ENCODE measurements at regions not wholly inside any gene's neighbourhood (a gene's known extent, or its start where the extent isn't known, plus 50 kb on each side); places are given as distances from the start of the nearest gene placed in this dataset.
"Not testable (repeated sequence)": the region's sequence is repeated elsewhere in the genome, so short reads cannot be mapped to it uniquely, and the experiment has no call there.

DNA sequence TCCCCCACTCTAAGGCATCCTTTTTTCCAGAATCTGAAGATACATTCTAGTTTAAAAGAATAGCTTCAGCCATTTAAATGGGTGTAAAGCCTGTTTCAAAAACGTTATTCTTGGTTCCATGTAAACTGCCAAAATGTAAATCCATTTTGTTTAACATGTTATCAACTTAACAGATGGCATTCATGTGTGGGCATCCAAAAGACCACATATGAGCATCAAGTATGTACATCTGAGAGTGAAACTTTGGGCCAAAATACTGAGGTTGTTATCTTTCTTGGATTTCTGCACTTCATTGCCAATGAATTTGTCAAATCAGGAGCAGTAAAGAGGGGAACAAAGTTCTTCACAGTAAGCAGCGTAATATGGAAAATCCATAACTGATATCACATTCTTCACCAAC is 395.4 kb downstream of the ZNF804A start:
- no peak for DNase-seq

DNA sequence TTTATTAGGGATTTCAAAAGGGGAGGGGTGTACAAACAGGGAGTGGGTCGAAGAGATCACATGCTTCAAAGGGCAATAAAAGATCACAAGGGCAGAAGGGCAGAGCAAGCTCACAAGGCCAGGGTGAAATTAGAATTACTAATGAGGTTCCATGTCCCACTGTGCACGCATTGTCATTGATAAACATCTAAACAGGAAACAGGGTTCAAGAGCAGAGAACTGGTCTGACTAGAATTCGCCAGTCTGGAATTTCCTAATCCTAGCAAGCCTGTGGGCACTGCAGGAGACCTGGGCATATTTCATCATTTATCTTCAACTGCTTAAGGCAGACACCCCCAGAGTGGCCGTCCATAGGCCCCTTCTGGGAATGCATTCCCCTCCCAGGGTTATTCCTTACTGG is 408.2 kb downstream of the ZNF804A start:
- no peak for DNase-seq

DNA sequence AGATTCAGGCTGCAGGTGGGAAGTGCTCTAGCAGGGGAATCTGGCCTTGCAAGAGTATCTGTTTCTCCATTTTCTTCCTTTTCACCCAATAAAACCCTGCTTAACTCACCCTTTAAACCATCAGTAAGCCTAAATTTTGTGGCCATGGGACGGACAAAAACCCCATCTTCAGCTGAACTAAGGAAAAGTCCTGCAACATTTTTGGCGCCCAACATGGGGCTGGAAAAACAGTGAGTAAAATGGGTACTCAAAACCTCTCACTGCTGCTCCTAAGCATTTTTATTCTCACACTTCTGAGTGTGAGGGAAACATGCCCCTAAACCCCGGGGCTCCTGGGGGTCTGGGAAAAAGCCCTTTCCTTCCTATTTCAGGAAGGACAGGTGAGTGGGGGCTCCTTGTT is 414.3 kb downstream of the ZNF804A start:
- DNase-seq, result peak in 1 of 3 experiments; percentile 1

DNA sequence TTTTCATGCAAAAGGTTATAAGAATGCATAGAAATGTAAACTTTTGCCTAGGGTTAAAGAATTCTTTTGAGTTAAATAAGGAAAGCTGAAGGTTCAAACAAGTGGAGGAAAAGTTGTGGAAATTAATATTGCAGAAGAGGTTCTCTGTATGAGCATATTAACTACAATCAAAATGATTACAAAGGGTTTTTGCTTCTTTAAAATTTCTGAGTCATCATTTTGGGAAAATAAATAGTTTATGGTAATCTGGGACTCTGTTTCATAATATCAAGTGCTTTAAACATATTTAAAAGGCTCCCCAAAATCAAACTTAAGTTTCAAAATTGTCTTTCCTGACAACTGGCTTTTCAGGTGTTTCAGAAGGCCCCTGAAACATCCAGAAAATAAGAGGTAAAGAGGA is 415.7 kb downstream of the ZNF804A start:
- DNase-seq, result no peak

DNA sequence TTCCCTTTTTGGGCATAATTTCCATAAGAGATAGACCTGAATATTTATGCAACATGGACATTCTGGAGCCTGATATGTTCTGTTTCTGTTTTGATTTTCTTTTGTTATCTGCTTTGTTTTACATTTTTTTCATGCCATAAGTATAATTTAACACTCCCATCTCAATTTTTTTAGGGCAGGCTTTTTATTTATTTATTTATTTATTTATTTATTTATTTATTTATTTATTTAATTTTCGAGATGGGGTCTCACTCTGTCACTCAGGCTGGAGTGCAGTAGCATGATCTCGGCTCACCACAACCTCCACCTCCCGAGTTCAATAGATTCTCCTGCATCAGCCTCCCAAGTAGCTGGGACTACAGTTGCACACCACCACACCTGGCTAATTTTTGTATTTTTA is 427.6 kb downstream of the ZNF804A start:
- DNase-seq, result not testable (repeated sequence)

DNA sequence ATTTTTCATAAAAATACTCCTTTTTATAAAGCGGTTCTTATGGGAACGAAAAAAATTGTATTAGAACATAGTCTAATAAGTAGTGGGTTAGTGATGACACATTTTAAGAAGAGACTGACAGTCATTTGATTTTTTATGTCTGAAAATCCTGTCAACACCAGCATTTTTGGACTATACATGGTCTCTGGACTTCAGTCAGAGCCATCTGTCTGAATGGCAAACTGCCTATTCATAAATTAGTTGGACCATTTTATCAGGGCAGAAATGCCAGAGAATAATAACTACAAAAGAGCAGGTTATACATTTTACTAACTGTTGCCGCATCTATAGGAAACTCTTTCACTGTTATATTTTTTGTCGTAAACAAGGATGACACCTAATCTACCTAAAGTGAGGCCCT is 437.6 kb downstream of the ZNF804A start:
- no peak for DNase-seq

DNA sequence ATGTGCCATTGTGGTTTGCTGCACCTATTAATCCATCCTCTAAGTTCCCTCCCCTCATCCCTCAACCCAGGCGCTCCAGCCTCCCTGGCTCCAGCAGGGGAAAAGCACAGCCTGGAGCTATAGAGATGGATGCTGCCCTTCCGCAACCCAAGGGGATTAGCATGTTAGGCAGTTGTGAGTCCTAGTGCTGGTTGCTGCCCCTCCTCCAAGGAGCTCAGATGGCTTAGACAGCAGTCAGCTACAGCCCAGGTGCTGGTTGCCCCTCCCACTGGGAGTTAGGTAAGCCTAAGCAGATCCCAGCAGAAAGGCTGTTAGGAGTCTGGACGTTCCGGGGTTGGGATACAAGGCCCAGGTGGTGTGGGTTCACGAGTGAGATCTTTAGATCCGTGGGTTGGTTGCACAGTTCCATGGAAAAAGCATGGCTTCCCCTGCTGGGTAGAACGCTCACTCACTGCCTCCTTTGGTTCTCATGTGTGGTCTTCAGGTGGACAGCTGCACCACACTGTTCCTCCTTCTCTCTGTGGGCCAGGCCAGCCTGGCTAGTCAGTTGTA is 446.1 kb downstream of the ZNF804A start:
- no peak for DNase-seq

DNA sequence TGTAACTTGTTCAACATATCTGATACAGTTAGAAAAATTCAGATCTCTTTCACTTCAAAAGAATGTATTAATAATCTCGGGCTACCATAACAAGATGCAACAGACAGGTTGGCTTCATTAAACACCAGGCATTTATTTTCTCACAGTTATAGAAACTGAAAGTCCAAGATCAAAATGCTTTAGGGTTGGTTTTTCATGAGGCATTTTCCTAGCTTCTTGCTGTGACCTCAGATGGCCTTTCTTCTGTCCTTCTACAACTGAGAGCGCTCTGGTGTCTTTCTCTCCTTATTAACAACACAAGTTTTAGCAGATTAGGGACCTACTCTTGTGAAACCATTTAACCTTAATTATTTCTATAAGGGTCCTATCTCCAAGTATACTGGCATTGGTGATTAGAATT is 452.5 kb downstream of the ZNF804A start:
- no peak for DNase-seq

DNA sequence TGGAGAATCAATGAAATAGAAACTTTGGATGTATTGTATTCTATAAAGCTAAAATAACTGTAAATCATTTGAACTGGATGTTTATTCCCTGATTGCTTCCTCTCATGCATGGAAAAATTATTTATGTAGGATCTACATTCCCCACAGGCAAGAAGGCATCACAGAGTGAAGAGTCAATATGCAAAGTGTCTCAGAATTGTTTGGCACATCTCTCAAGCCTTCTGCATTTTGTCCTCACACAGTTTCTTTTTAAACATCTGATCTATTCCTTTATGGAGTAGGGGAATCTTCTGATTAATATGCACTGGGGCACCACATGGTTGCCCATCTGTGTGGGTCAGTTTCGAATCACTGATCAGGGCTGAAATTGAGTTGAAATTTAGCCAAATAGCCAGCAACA is 465.4 kb downstream of the ZNF804A start:
- no peak for DNase-seq

DNA sequence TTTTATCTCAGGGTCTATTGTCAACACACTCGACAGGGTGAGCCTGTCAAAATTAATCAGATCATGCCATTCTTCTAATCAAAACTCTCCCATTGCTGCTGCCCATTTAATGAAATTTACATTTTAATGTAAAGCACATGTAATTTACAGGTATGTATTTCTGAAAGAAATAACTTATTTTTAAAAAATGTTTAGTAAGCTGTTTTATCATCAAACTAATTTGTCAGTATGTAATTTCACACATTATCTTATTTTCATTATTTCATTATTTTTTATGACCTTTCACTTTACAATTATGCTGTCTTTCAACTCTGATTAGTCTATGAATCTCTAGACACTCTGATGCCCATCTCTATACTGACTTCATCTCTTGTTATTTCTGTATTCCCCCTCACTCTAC is 467.8 kb downstream of the ZNF804A start:
- DNase-seq, result no peak

DNA sequence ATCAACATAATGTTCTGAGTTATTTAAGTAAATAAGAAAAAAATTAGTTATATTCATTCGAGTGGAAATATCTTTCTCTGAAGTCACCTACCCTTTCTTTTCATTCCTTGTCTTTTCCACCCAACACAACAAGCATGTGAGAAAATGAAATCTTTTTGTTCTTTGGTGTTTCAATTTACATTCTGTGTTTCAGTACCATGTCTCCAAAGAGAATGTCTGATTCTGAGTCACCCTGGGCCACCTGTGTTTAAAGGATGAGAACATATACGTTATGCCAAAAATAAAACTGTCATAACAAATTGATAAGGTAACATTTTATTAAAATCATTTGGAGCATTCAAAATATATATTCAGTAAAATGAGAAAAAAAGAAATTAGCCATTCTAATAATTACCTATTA is 470.8 kb downstream of the ZNF804A start:
- DNase-seq, result no peak

DNA sequence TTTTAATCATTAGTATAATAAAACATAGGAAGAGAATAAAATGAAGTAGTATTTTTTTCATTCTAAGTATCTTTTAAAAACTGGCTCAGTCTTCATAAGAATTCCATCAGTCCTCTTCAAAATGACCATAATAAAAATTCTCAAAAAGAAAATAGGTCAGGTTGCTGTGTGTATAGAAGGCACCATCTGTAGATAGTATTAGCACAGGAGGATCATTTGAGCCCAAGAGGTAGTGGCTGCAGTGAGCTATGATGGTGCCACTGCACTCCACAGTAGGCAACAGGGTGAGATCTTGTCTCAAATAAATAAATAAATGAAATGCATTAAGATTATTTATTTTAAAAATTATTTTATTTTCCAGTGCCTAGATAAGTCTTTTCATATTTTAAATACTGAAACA is 475.8 kb downstream of the ZNF804A start:
- no peak for DNase-seq

DNA sequence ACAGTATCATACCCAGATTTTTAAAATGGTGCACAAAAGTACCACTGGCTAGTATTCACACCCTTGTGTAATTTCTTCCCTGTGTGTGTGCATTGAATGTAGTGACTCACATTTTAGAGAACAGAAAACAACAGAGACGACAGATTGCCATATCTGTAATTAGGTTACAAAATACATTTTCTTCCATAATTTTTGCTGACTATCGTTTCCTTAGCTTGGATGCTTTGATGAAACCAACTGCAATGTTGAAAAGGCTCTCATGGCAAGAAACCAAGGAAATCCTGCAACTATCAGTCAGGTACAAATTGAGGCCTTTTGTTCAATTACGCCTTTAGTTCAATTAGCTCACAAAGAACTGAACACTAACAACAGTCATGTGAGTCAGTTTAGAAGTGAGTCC is 484.4 kb downstream of the ZNF804A start:
- DNase-seq, result no peak

DNA sequence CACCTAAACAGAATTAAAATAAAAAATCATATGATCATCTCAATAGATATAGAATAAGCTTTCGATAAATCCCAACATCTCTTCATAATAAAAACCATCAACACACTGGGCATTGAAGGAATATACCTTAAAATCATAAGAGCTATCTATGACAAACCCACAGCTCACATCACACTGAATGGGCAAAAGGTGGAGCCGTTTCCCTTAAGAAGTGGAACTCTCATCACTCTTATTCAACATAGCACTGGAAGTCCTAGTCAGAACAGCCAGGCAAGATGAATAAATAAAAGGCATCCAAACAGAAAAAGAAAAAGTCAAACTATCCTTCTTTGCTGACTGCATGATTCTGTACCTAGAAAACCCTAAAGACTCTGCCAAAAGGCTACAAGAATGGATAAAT is 510.3 kb downstream of the ZNF804A start:
- DNase-seq, result peak in 2 of 3 experiments; percentile 2 to 58

DNA sequence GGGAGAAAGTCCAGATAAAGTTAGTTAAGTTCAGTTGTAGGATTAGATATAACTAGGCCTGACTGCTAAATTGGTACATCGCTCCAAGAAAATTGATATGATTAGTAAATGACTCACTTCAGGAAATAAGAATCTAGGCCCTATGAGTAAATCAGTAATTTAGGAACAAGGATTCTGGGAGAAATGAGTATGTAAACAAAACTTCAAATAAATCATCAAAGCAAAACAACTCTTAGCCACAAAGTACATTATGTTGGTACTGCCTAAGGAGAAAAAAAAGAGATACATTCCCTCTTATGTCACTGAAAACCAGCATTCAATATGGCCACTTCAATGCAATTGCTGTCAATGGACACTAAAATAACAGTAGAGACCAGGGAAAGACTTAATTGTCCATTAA is 529.1 kb downstream of the ZNF804A start:
- DNase-seq, result peak in 1 of 3 experiments; percentile 39

DNA sequence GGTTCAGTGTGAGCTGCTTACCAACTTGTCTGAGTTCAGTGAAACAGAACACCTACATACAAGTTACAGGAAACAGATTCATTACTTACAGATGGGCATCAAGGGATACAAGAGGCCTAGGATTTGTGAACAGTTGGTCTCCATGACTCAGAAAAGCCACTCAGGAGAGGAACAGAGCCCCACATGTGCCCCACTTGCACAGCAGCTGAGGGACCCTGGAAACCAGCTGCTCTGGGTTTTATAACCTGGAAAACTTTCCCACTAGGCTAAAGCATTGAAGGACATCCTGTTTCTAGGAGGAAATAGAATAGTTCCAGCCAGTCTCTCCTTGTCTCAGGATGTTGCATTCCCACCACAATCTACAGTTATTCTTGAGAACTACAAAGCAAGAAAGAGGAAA is 530.0 kb downstream of the ZNF804A start:
- DNase-seq, result no peak

DNA sequence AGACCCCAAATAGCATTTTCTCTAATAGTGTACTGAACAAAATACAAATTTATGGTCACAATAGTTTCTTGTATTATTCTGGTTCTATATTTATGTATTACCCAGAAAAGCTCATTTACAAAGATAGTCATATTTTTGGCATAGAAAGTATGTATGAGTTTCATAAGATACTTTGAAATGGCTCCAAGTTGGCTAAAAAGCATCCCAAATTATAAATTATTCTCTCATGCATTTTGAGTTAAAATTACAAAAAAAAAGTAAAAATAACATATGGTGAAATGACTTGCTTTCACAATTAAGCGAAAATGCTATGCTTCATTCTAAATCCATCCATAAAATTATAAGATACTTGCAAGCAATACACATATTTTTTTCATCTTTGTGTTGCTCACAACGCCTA is 530.7 kb downstream of the ZNF804A start:
- DNase-seq, result no peak

DNA sequence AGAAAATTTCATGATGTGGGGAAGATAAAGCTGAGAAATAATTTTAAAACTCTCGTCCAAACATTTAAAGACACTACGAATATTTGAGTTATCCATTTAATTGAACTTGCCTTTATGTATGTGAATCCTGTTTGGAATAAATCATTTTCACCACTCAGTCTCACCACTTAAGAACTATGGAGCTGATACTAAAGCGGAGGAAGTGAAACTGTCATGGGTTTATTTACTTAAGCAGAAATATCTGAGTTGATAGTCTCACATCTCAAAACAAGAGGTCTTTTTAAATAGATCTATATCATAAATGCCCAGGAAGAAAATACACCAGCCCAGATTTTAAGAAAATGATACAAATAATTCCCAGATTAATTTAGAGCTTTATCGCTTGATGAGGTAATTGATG is 532.4 kb downstream of the ZNF804A start:
- peak in 1 of 3 experiments; percentile 10 for DNase-seq

DNA sequence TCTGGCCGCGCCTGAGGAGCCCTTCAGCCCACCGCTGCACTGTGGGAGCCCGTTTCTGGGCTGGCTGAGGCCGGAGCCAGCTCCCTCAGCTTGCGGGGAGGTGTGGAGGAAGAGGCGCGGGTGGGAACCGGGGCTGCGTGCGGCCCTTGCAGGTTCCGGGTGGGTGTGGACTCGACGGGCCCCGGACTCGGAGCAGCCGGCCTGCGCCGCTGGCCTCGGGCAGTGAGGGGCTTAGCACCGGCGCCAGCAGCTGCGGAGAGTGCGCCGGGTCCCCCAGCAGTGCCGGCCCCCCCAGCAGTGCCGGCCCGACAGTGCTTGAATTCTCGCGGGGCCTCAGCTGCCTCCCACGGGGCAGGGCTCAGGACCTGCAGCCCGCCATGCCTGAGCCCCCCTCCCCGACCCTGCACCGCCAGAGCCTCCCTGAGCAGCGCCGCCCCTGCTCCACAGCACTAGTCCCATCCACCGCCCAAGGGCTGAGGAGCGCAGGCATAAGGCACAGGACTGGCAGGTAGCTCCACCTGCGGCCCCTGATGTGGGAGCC is 534.2 kb downstream of the ZNF804A start:
- no peak for DNase-seq

DNA sequence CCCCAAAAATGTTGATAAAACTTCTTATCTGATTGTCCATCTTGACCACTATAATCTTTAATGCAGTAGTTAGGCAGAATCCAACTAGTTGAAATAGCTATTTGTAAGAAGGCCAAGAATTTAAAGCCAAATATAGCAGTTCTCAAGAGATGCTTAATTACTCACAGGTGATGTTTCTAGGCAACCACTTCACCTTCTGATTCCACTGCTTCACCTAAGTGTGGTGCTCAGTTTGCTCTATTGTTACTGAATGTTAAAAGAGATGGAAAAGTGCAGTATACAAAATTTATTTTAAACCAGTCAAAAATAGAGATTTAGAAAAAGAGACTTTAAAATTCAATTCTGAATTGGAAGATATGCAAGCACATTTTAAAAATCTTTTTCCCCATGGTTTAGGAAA is 539.4 kb downstream of the ZNF804A start:
- peak in 2 of 3 experiments; percentile 13 to 68 for DNase-seq

DNA sequence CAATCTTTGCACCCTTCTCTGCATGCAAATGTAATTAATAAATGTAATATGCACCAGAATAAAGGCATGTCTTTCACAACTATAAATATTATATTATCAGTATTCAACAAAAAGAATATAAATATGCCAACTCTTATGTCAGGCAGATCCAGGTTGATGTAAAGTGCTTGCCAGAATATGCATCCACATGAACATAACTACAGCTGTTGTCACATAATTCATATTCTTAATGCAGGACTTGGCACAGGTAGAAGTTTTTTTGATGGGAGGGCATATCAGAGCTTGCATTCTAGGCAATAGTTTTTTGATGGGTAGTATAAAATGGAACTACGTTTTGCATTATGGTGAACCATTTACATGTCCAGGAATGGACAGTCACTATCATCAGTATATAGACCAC is 544.3 kb downstream of the ZNF804A start:
- DNase-seq, result no peak

DNA sequence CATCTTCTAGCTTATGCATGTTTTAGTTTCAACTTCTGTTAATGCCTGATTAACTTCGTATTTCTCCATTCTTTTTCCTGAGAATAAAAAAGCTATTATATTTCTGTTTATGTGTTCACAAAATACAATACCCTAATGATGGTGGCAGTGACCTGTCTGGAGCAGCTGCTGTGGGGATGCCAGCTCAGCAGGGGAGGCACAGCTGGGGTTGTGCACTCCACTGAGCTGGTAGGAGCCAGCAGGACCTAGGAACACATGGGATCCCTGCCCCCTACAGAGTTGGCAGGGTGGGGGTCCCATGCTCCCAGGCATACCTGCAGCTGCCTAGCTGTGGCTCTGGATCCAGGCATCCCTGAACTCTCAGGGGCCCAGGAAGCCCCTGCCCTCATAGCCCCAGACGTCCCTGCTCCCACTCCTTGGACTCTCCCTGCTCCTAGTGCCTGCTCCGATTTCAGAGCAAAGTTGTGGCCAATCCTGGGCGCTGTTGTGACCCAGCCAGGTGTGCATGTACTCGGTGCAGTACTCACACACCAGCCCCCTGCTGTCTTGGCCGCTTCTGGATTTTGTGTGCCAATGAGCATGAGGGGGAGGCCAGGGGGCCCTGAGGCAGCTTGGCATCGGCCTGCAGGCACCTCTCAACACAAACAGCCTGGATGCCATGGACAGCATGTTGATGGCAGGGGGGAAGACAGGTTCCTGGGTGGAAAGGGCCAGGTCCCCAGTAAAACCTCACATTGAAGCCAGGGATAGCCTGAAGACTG is 546.0 kb downstream of the ZNF804A start:
- peak in 2 of 3 experiments; percentile 36 to 44 for DNase-seq

DNA sequence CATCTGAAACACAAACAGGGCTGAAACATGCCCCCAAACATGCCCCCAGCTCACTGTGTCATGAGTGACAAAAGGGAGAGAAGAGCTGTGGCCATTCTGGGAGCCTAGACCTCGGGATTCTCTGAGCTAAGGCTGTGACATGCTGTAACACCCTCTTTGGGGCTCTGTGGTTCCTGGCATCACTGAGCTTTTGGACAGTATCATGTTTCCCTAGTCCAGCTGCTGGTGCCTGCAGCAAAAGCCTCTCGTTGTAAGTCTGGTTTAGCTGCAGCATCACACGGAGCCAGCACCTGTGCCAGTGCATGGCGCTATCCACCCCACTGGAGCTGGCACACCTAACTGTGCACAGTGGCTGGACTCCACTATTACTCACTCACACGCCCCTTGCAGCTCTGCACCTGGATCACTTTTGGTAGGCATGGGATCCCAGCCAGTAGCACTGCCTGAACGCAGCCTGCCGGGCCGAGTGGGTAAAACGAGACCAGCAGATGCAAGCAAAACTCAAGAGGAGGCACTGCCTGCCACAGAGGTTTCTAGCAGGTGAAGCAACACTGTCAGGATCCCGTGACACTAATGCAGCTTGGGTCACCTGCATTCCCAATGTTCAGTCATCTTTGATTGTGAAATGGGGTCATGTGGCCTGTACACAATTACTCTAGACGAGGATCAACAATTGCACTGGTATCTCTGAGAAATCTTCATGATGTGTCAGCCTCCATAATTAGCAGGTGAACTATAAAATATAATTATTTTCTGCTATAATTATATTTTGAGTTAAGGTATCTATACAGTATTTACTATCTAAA is 547.2 kb downstream of the ZNF804A start:
- no peak for DNase-seq

DNA sequence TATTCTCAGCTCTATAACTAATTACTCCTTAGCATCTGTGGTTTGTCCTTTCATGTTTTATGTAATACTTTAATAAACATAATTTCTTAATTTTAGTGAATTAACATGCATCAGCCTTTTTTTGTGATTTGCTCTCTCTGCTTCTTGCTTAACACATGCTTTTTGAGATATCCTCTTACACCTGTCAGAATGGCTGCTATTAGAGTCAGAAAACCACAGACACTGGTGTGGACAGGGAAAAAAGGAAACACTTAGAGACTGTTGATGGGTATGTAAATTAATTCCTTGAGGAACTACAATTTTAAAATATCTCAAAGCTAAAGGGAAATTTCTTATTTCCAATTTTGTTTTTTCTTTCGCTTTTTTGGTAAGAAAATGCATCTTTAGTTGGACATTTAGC is 549.0 kb downstream of the ZNF804A start:
- peak in 1 of 3 experiments; percentile 45 for DNase-seq
